ENCODE measurements at regions not wholly inside any gene's neighbourhood (a gene's known extent, or its start where the extent isn't known, plus 50 kb on each side); places are given as distances from the start of the nearest gene placed in this dataset.

DNA sequence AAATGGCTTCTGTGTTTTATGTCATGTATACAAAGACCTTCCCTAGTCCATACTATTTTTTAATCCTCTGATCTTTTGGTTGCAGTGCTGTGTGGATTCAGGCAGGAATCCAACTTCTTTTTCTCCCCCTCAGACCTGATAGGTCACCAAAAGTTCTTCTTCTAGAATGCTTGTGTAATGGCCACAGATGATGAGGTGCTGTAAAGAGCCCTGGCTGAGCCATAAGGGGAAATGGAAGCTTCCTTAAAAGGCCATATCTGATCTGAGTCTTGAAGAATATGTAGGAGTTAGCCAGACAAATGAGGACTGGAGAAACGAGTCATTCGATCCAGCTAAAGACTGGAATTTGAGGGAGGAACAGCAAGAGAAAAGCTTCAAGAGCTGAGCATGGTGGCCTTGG is 353.9 kb downstream of the PCNX1 start:
- TF ChIP-seq, protein P1, sequence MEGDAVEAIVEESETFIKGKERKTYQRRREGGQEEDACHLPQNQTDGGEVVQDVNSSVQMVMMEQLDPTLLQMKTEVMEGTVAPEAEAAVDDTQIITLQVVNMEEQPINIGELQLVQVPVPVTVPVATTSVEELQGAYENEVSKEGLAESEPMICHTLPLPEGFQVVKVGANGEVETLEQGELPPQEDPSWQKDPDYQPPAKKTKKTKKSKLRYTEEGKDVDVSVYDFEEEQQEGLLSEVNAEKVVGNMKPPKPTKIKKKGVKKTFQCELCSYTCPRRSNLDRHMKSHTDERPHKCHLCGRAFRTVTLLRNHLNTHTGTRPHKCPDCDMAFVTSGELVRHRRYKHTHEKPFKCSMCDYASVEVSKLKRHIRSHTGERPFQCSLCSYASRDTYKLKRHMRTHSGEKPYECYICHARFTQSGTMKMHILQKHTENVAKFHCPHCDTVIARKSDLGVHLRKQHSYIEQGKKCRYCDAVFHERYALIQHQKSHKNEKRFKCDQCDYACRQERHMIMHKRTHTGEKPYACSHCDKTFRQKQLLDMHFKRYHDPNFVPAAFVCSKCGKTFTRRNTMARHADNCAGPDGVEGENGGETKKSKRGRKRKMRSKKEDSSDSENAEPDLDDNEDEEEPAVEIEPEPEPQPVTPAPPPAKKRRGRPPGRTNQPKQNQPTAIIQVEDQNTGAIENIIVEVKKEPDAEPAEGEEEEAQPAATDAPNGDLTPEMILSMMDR (IDR thresholded peaks at IDR 0.05) = no peak
- no peak for TF ChIP-seq POLR2A (IDR thresholded peaks at IDR 0.05)

Data from body of pancreas (tissue), 4 donors.